ENCODE measurements at regions not wholly inside any gene's neighbourhood (a gene's known extent, or its start where the extent isn't known, plus 50 kb on each side); places are given as distances from the start of the nearest gene placed in this dataset.

GRCh38 chr10:21402606-21403083 is 122.8 kb downstream of the SKIDA1 start:
- H3K4me1 ChIP-seq: peaks cover 0 to 6% (median 0%) of the 10 kb centered on the region in 4 donors
- 44 to 79% methylated on average over 3 to 4 of the region's 4 CpGs for WGBS, 2 donors
- TF ChIP-seq EP300 (IDR thresholded peaks at IDR 0.05) (no peak), CTCF (IDR thresholded peaks at IDR 0.05) (no peak), POLR2AphosphoS5 (IDR thresholded peaks at IDR 0.05) (no peak), POLR2A (IDR thresholded peaks at IDR 0.05) (no peak)
- H3K4me3 ChIP-seq: no peak overlapping the region
- DNase-seq (no peak), ATAC-seq (ENCODE audit: low FRiP score in 2 of 2) (no peak)
- H3K9me3 ChIP-seq: no peaks in the 10 kb centered on the region
- H3K27me3 ChIP-seq: no peaks in the 10 kb centered on the region
- H3K36me3 ChIP-seq: no peaks in the 10 kb centered on the region
- H3K27ac ChIP-seq: no peak overlapping the region

- TF ChIP-seq EP300 (IDR thresholded peaks at IDR 0.05) (no peak), POLR2A (IDR thresholded peaks at IDR 0.05) (no peak), CTCF (IDR thresholded peaks at IDR 0.05) (no peak), POLR2AphosphoS5 (IDR thresholded peaks at IDR 0.05) (no peak)
- no peak for DNase-seq
- Histone ChIP-seq H3K27me3 (no peaks in the 10 kb centered on the region), H3K4me3 (no peak overlapping the region), H3K9me3 (no peaks in the 10 kb centered on the region), H3K27ac (no peak overlapping the region), H3K36me3 (no peaks in the 10 kb centered on the region), H3K4me1 (peaks cover 0 to 6% (median 0%) of the 10 kb centered on the region in 4 donors)
- ATAC-seq (ENCODE audit: low FRiP score in 2 of 2): no peak
- 88 to 100% methylated on average over 1 to 2 of the region's 2 CpGs for WGBS, 2 donors
Observed at GRCh38 chr10:21401196-21401595, 124.3 kb downstream of the SKIDA1 start.

GRCh38 chr10:21399392-21400035 is 126.0 kb downstream of the SKIDA1 start:
- no peak for DNase-seq
- Histone ChIP-seq H3K27ac (no peak overlapping the region), H3K9me3 (peaks cover 0 to 8% (median 0%) of the 10 kb centered on the region in 4 donors), H3K27me3 (no peaks in the 10 kb centered on the region), H3K4me1 (peaks cover 0 to 6% (median 0%) of the 10 kb centered on the region in 4 donors), H3K36me3 (no peaks in the 10 kb centered on the region), H3K4me3 (no peak overlapping the region)
- peak in 1 of 2 donors; percentile 65 for ATAC-seq (ENCODE audit: low FRiP score in 2 of 2)
- 30 to 47% methylated on average over 6 of the region's 6 CpGs for WGBS, 2 donors
- TF ChIP-seq EP300 (IDR thresholded peaks at IDR 0.05): no peak
- TF ChIP-seq POLR2A (IDR thresholded peaks at IDR 0.05): no peak
- no peak for TF ChIP-seq POLR2AphosphoS5 (IDR thresholded peaks at IDR 0.05)
- TF ChIP-seq CTCF (IDR thresholded peaks at IDR 0.05): no peak

- Histone ChIP-seq H3K4me3 (no peak overlapping the region), H3K27me3 (no peaks in the 10 kb centered on the region), H3K9me3 (peaks cover 0 to 8% (median 0%) of the 10 kb centered on the region in 4 donors), H3K36me3 (no peaks in the 10 kb centered on the region), H3K4me1 (peaks cover 0 to 6% (median 0%) of the 10 kb centered on the region in 4 donors), H3K27ac (no peak overlapping the region)
- 58 to 61% methylated on average over 2 of the region's 2 CpGs for WGBS, 2 donors
- DNase-seq (no peak), ATAC-seq (ENCODE audit: low FRiP score in 2 of 2) (no peak)
- TF ChIP-seq EP300 (IDR thresholded peaks at IDR 0.05) (no peak), POLR2AphosphoS5 (IDR thresholded peaks at IDR 0.05) (no peak), POLR2A (IDR thresholded peaks at IDR 0.05) (no peak), CTCF (IDR thresholded peaks at IDR 0.05) (no peak)
Observed at GRCh38 chr10:21398563-21399231, 126.8 kb downstream of the SKIDA1 start.
